Large intestine (tissue), 3 donors: ENCODE measurements at regions not wholly inside any gene's neighbourhood (a gene's known extent, or its start where the extent isn't known, plus 50 kb on each side); places are given as distances from the start of the nearest gene placed in this dataset.

ENCODE experiments used
- DNase-seq, 2 donors: peaks; one replicate each; pipeline versions ENCODE4 v3.0.0 to v3.0.0-alpha.2; 2013
- H3K27ac ChIP-seq: one replicate; pipeline ENCODE4 v1.5.1; 2013; ENCODE audit warnings: low read length
- H3K27me3 ChIP-seq: 2 replicates; pipeline ENCODE4 v1.6.1; 2013; ENCODE audit warnings: low read length; ENCODE audit not compliant: control insufficient read depth, insufficient read depth
- H3K36me3 ChIP-seq: 2 replicates; pipeline ENCODE4 v1.6.1; 2013; ENCODE audit warnings: low read length; ENCODE audit not compliant: control insufficient read depth, insufficient read depth
- H3K4me1 ChIP-seq: one replicate; pipeline ENCODE4 v1.6.1; 2013; ENCODE audit warnings: low read length; ENCODE audit not compliant: control insufficient read depth, insufficient read depth
- H3K4me3 ChIP-seq: one replicate; pipeline ENCODE4 v1.5.1; 2013; ENCODE audit warnings: low read length
- H3K9me3 ChIP-seq: one replicate; pipeline ENCODE4 v1.6.1; 2013; ENCODE audit warnings: mild to moderate bottlenecking, low read depth, low read length, moderate library complexity; ENCODE audit not compliant: control insufficient read depth
- WGBS: methylation state at CpG from one replicate; pipeline ENCODE4 v1.1.5; 2013; ENCODE audit warnings: low lambda C conversion rate; ENCODE audit not compliant: insufficient coverage; 5-methylcytosine and 5-hydroxymethylcytosine counted together

DNA sequence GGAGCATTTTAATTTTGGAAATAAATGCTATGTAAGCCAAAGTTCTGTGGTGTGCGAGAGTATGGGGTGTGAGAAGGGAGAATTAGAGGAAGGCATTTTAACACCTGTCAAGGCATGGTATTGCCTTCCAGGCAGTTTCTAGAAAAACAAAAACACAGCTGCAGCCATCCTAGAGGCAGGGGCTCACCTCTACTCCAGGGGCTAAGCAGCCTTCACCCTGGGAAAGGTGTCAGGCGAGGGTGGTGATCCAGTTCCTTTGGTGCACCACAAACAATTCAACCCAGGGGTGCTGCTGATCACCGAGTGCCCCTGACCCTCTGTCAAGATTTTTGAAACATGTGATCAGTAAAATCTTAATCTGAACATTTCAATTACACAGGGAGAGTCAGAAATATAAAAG, 59.2 kb upstream of the GPR26 start:
- Histone ChIP-seq H3K4me1 (no peaks in the 10 kb centered on the region), H3K4me3 (no peak overlapping the region), H3K27ac (no peak overlapping the region), H3K9me3 (no peaks in the 10 kb centered on the region), H3K36me3 (no peaks in the 10 kb centered on the region), H3K27me3 (peaks cover 4% of the 10 kb centered on the region)
- no peak for DNase-seq
- no CpG with 5 or more reads among the region's 3 CpGs for WGBS

DNA sequence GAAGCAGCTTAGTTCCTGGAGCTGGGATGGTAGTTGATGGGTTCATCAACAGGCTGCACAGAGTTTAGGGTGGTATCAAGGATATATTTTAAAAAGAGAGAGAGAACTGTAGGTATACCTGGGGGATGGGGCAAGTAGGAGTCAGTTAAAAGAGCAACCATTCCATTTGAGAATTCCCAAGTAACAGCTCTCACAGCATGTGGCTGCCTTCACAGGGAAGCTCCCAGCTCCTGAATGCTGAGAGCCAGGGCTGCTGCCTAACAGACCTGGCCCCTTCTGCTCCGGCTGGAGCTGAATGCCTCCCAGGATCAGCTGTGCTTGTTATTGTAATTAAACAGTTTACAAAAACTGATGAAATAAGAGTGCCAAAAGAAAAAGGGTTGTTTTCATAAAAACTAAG, 58.8 kb upstream of the GPR26 start:
- no CpG with 5 or more reads among the region's 1 CpG for WGBS
- no peak for DNase-seq
- Histone ChIP-seq H3K9me3 (no peaks in the 10 kb centered on the region), H3K4me1 (no peaks in the 10 kb centered on the region), H3K36me3 (no peaks in the 10 kb centered on the region), H3K27ac (no peak overlapping the region), H3K4me3 (no peak overlapping the region), H3K27me3 (peaks cover 4% of the 10 kb centered on the region)

DNA sequence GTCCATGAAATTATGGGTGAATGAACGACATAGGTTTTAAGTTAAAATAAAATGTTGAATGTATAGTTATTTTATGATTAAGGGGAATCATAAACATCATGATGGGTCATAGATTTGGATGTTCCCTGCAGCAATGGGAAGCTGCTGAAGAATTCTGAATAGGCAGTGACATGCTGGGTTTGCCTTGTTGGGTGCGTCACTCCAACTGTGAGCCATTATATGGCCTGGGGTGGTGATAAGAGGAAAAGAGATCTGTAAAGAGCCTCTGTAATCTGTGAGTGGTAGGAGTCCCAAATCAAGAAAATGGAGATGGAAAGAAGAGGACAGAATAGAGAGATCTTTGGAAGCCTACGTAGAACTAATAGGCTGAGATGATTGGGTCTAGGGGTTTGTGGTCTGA, 58.1 kb upstream of the GPR26 start:
- no peak overlapping the region for H3K27ac ChIP-seq
- H3K4me1 ChIP-seq = no peaks in the 10 kb centered on the region
- H3K9me3 ChIP-seq = no peaks in the 10 kb centered on the region
- H3K4me3 ChIP-seq = no peak overlapping the region
- peaks cover 4% of the 10 kb centered on the region for H3K27me3 ChIP-seq
- WGBS = 80% methylated on average over 1 of the region's 3 CpGs
- no peaks in the 10 kb centered on the region for H3K36me3 ChIP-seq
- no peak for DNase-seq

DNA sequence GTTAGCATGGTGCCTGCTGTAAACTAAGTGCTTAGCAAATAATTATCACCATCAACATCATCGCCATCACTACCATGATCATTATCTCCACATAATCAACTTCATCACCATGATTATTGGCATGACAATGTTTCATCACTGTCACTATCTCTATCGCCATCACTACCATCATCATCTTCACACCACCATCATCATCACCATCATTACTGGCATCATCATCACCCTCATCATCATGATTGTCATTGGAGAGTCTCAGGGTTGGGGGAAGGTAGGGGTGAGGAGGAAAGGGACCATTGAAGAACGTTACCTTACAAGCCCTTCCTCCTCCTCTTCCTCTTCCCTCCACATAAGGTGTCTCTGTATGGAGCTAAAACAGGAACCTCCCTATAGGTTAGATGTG, 54.9 kb upstream of the GPR26 start:
- H3K4me1 ChIP-seq = no peaks in the 10 kb centered on the region
- H3K9me3 ChIP-seq = no peaks in the 10 kb centered on the region
- no peaks in the 10 kb centered on the region for H3K36me3 ChIP-seq
- WGBS = no CpG with 5 or more reads among the region's 3 CpGs
- no peak overlapping the region for H3K27ac ChIP-seq
- DNase-seq = no peak
- no peak overlapping the region for H3K4me3 ChIP-seq
- peaks cover 4% of the 10 kb centered on the region for H3K27me3 ChIP-seq

DNA sequence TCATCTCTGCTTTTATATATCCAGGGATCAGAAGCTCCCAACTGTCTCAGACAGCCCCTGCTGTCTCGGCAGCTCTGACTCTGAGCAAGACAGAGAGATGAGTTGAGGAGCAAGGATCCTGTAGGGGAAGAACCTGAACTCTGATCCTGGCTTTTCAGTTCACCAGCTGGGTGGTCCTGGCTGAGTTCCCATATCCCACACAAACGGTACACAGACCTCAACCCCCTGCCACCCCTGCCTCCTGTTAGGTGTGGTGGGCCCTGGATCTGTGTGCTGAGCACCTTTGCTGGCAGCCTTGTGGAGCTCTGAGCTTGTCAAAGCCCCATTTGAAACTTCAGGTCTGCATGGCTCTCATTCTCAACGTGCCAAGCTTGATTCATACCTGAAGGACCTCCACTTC, 54.3 kb upstream of the GPR26 start:
- no peak for DNase-seq
- no peaks in the 10 kb centered on the region for H3K36me3 ChIP-seq
- H3K4me1 ChIP-seq = no peaks in the 10 kb centered on the region
- no peak overlapping the region for H3K4me3 ChIP-seq
- H3K9me3 ChIP-seq = no peaks in the 10 kb centered on the region
- H3K27ac ChIP-seq = no peak overlapping the region
- peaks cover 4% of the 10 kb centered on the region for H3K27me3 ChIP-seq
- WGBS = no CpG with 5 or more reads among the region's 3 CpGs

DNA sequence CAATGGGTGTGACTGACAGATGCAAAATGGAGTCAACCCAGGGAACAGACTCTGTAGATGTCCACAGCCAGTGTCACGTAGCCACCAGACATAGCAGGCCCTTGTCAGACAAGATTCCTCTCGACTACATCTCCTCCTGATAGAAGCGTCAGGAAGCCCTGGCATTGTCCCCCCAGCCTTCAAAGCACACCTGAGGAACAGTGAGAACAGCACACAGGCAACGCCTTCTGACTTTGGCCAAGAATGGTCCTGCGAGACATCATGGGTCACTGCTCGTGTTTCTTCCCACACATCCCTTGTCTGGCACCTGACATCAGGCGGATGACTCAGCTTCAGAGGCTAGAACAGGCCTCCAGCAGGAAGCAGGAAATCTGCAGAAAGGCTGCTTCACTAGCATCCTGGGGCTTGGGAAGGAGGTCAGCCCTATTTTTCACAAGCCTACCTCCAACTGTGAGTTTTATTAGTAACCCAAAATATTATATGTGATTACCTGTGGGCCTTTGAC, 52.8 kb upstream of the GPR26 start:
- Histone ChIP-seq H3K4me3 (no peak overlapping the region), H3K27me3 (peaks cover 4% of the 10 kb centered on the region)
- no CpG with 5 or more reads among the region's 7 CpGs for WGBS

DNA sequence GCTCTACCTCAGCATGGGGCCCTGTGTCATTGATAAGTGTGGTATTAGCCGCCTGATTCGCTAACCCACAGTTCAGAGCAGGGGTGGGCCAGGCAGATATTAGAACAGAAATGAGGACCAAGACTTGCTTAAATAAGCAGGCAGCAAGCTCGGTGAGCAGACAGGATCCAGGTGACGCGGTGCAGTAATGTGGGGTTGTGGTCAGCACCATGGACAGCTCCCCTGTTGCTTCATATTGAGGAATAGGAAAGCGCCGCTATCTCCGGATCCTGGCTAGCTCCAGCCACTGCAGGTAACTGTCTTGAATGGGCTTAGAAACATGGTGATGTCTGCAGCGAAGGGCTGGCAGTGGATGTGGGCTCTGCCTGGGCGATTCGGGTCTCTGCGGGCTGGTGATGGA, 51.3 kb upstream of the GPR26 start:
- Histone ChIP-seq H3K27me3 (no peaks in the 10 kb centered on the region), H3K4me3 (no peak overlapping the region), H3K36me3 (no peaks in the 10 kb centered on the region), H3K4me1 (no peaks in the 10 kb centered on the region), H3K27ac (no peak overlapping the region), H3K9me3 (no peaks in the 10 kb centered on the region)
- peak; percentile 46 to 58 for DNase-seq
- no CpG with 5 or more reads among the region's 12 CpGs for WGBS

More for the DNA sequence above, 52.8 kb upstream of the GPR26 start:
- Histone ChIP-seq H3K4me1 (no peaks in the 10 kb centered on the region), H3K27ac (no peak overlapping the region), H3K9me3 (no peaks in the 10 kb centered on the region), H3K36me3 (no peaks in the 10 kb centered on the region)
- no peak for DNase-seq
